Epithelial cell of esophagus (primary cell): ENCODE measurements at regions not wholly inside any gene's neighbourhood (a gene's known extent, or its start where the extent isn't known, plus 50 kb on each side); places are given as distances from the start of the nearest gene placed in this dataset.
A peak's percentile ranks its signal among the peaks of the same experiment; 100 is the strongest.

Source experiments
- DNase-seq: peaks from one replicate; pipeline ENCODE4 v3.0.0; 2010; ENCODE audit warnings: low read depth
- H3K4me3 ChIP-seq: 2 replicates; pipeline ENCODE4 v1.5.1; 2011; ENCODE audit warnings: mild to moderate bottlenecking, low read length, control low read depth
- CTCF ChIP-seq: IDR thresholded peaks from 2 replicates; pipeline ENCODE4 v1.5.1; 2011; ENCODE audit warnings: low read depth, mild to moderate bottlenecking, low read length, control low read depth, inconsistent platforms; ENCODE audit not compliant: insufficient read depth; ENCODE audit errors: missing control alignments

GRCh38 chr16:80009971-80010659 lies 409.6 kb upstream of the MAF start:
- H3K4me3 ChIP-seq: no peak overlapping the region
- DNase-seq: no peak
- TF ChIP-seq CTCF: no peak

- no peak overlapping the region for H3K4me3 ChIP-seq
- TF ChIP-seq CTCF: no peak
- no peak for DNase-seq
Measured at GRCh38 chr16:80008857-80009256, 408.3 kb upstream of the MAF start.

GRCh38 chr16:80007231-80007630 lies 406.7 kb upstream of the MAF start:
- DNase-seq: no peak
- no peak overlapping the region for H3K4me3 ChIP-seq
- TF ChIP-seq CTCF: no peak

GRCh38 chr16:80006241-80007215 lies 406.0 kb upstream of the MAF start:
- DNase-seq: peak; percentile 98
- H3K4me3 ChIP-seq: no peak overlapping the region

GRCh38 chr16:80004113-80004512 lies 403.6 kb upstream of the MAF start:
- no peak for TF ChIP-seq CTCF
- DNase-seq: no peak
- H3K4me3 ChIP-seq: no peak overlapping the region

More at GRCh38 chr16:80006241-80007215, 406.0 kb upstream of the MAF start:
- TF ChIP-seq CTCF: no peak

GRCh38 chr16:80002261-80002660 lies 401.7 kb upstream of the MAF start:
- H3K4me3 ChIP-seq: no peak overlapping the region
- no peak for TF ChIP-seq CTCF
- DNase-seq: no peak
